T-helper 2 cell treated with Interferon-gamma antibody and Interleukin-4, amounts not matched to agents 5 μg/mL and 100 μg/mL, for 36 hours (primary cell): ENCODE measurements at regions not wholly inside any gene's neighbourhood (a gene's known extent, or its start where the extent isn't known, plus 50 kb on each side); places are given as distances from the start of the nearest gene placed in this dataset.

Experiments
- DNase-seq: peaks from one replicate; pipeline ENCODE4 v3.0.0; 2021; ENCODE audit warnings: low spot score
- H3K27ac Mint-ChIP-seq: one replicate; pipeline ENCODE4 v1.8.0; 2021; ENCODE audit warnings: mild to moderate bottlenecking, mixed read lengths
- H3K27me3 Mint-ChIP-seq: one replicate; pipeline ENCODE4 v1.8.0; 2021; ENCODE audit warnings: low read depth, mixed read lengths
- H3K36me3 Mint-ChIP-seq: one replicate; pipeline ENCODE4 v1.8.0; 2021; ENCODE audit warnings: low read depth, mixed read lengths
- H3K4me1 Mint-ChIP-seq: one replicate; pipeline ENCODE4 v1.8.0; 2021; ENCODE audit warnings: low read depth, mixed read lengths
- H3K4me3 Mint-ChIP-seq: one replicate; pipeline ENCODE4 v1.8.0; 2022; ENCODE audit warnings: mild to moderate bottlenecking, moderate library complexity, mixed read lengths
- H3K9me3 Mint-ChIP-seq: one replicate; pipeline ENCODE4 v1.8.0; 2021; ENCODE audit warnings: mixed read lengths

GRCh38 chr11:28457481-28458065 is 349.4 kb downstream of the METTL15 start:
- H3K27ac Mint-ChIP-seq = no peak overlapping the region
- no peaks in the 10 kb centered on the region for H3K4me1 Mint-ChIP-seq
- peaks cover 4% of the 10 kb centered on the region for H3K9me3 Mint-ChIP-seq
- no peak overlapping the region for H3K4me3 Mint-ChIP-seq
- H3K27me3 Mint-ChIP-seq = no peaks in the 10 kb centered on the region
- no peaks in the 10 kb centered on the region for H3K36me3 Mint-ChIP-seq
- no peak for DNase-seq

GRCh38 chr11:28448186-28448585 is 340.0 kb downstream of the METTL15 start:
- no peaks in the 10 kb centered on the region for H3K27me3 Mint-ChIP-seq
- H3K36me3 Mint-ChIP-seq = no peaks in the 10 kb centered on the region
- H3K4me1 Mint-ChIP-seq = no peaks in the 10 kb centered on the region
- no peak overlapping the region for H3K4me3 Mint-ChIP-seq
- H3K27ac Mint-ChIP-seq = no peak overlapping the region
- peaks cover 3% of the 10 kb centered on the region for H3K9me3 Mint-ChIP-seq
- no peak for DNase-seq

GRCh38 chr11:28447226-28447625 is 339.0 kb downstream of the METTL15 start:
- Mint-ChIP-seq H3K27ac (no peak overlapping the region), H3K4me1 (no peaks in the 10 kb centered on the region), H3K27me3 (no peaks in the 10 kb centered on the region), H3K36me3 (no peaks in the 10 kb centered on the region), H3K9me3 (peaks cover 3% of the 10 kb centered on the region), H3K4me3 (no peak overlapping the region)
- DNase-seq = no peak

- Mint-ChIP-seq H3K9me3 (peaks cover 5% of the 10 kb centered on the region), H3K27ac (no peak overlapping the region), H3K4me3 (no peak overlapping the region), H3K36me3 (no peaks in the 10 kb centered on the region), H3K4me1 (no peaks in the 10 kb centered on the region), H3K27me3 (no peaks in the 10 kb centered on the region)
- no peak for DNase-seq
These were observed 333.9 kb downstream of the METTL15 start for GRCh38 chr11:28442131-28442530.

GRCh38 chr11:28439403-28439802 is 331.2 kb downstream of the METTL15 start:
- H3K27ac Mint-ChIP-seq = no peak overlapping the region
- peaks cover 7% of the 10 kb centered on the region for H3K9me3 Mint-ChIP-seq
- no peak overlapping the region for H3K4me3 Mint-ChIP-seq
- no peak for DNase-seq
- H3K27me3 Mint-ChIP-seq = no peaks in the 10 kb centered on the region
- H3K36me3 Mint-ChIP-seq = no peaks in the 10 kb centered on the region
- no peaks in the 10 kb centered on the region for H3K4me1 Mint-ChIP-seq

- Mint-ChIP-seq H3K9me3 (peaks cover 13% of the 10 kb centered on the region), H3K27ac (no peak overlapping the region), H3K36me3 (no peaks in the 10 kb centered on the region), H3K4me3 (no peak overlapping the region), H3K4me1 (no peaks in the 10 kb centered on the region), H3K27me3 (no peaks in the 10 kb centered on the region)
- no peak for DNase-seq
These were observed 311.9 kb downstream of the METTL15 start for GRCh38 chr11:28420099-28420498.

GRCh38 chr11:28417601-28418323 is 309.6 kb downstream of the METTL15 start:
- H3K27ac Mint-ChIP-seq = no peak overlapping the region
- H3K9me3 Mint-ChIP-seq = peaks cover 13% of the 10 kb centered on the region
- H3K4me1 Mint-ChIP-seq = no peaks in the 10 kb centered on the region
- no peak for DNase-seq
- no peak overlapping the region for H3K4me3 Mint-ChIP-seq
- H3K36me3 Mint-ChIP-seq = no peaks in the 10 kb centered on the region
- H3K27me3 Mint-ChIP-seq = no peaks in the 10 kb centered on the region

- H3K9me3 Mint-ChIP-seq = no peaks in the 10 kb centered on the region
- H3K36me3 Mint-ChIP-seq = no peaks in the 10 kb centered on the region
- no peak overlapping the region for H3K27ac Mint-ChIP-seq
- DNase-seq = no peak
- no peaks in the 10 kb centered on the region for H3K4me1 Mint-ChIP-seq
- H3K4me3 Mint-ChIP-seq = no peak overlapping the region
- no peaks in the 10 kb centered on the region for H3K27me3 Mint-ChIP-seq
These were observed 303.8 kb downstream of the METTL15 start for GRCh38 chr11:28412029-28412428.

GRCh38 chr11:28401446-28401845 is 293.3 kb downstream of the METTL15 start:
- no peaks in the 10 kb centered on the region for H3K4me1 Mint-ChIP-seq
- no peaks in the 10 kb centered on the region for H3K36me3 Mint-ChIP-seq
- DNase-seq = no peak
- H3K9me3 Mint-ChIP-seq = no peaks in the 10 kb centered on the region
- H3K27ac Mint-ChIP-seq = no peak overlapping the region
- no peak overlapping the region for H3K4me3 Mint-ChIP-seq
- no peaks in the 10 kb centered on the region for H3K27me3 Mint-ChIP-seq

GRCh38 chr11:28400331-28401100 is 292.3 kb downstream of the METTL15 start:
- no peak for DNase-seq
- no peak overlapping the region for H3K4me3 Mint-ChIP-seq
- no peaks in the 10 kb centered on the region for H3K9me3 Mint-ChIP-seq
- no peaks in the 10 kb centered on the region for H3K36me3 Mint-ChIP-seq
- no peaks in the 10 kb centered on the region for H3K27me3 Mint-ChIP-seq
- no peaks in the 10 kb centered on the region for H3K4me1 Mint-ChIP-seq
- H3K27ac Mint-ChIP-seq = no peak overlapping the region

GRCh38 chr11:28393348-28393747 is 285.2 kb downstream of the METTL15 start:
- Mint-ChIP-seq H3K4me3 (no peak overlapping the region), H3K4me1 (no peaks in the 10 kb centered on the region), H3K27me3 (no peaks in the 10 kb centered on the region), H3K27ac (no peak overlapping the region), H3K36me3 (no peaks in the 10 kb centered on the region), H3K9me3 (peaks cover 20% of the 10 kb centered on the region)
- DNase-seq = no peak

- no peak for DNase-seq
- H3K27ac Mint-ChIP-seq = no peak overlapping the region
- H3K36me3 Mint-ChIP-seq = no peaks in the 10 kb centered on the region
- H3K4me1 Mint-ChIP-seq = no peaks in the 10 kb centered on the region
- H3K9me3 Mint-ChIP-seq = peaks cover 35% of the 10 kb centered on the region
- H3K27me3 Mint-ChIP-seq = no peaks in the 10 kb centered on the region
- H3K4me3 Mint-ChIP-seq = no peak overlapping the region
These were observed 276.2 kb downstream of the METTL15 start for GRCh38 chr11:28384418-28384817.

- DNase-seq = no peak
- Mint-ChIP-seq H3K4me1 (no peaks in the 10 kb centered on the region), H3K27ac (no peak overlapping the region), H3K27me3 (no peaks in the 10 kb centered on the region), H3K4me3 (no peak overlapping the region), H3K9me3 (peaks cover 35% of the 10 kb centered on the region), H3K36me3 (no peaks in the 10 kb centered on the region)
These were observed 275.3 kb downstream of the METTL15 start for GRCh38 chr11:28383456-28383855.
